ENCODE measurements at regions not wholly inside any gene's neighbourhood (a gene's known extent, or its start where the extent isn't known, plus 50 kb on each side); places are given as distances from the start of the nearest gene placed in this dataset.

GRCh38 chr1:232248276-232248820, 381.6 kb downstream of the SIPA1L2 start:
- TF ChIP-seq, protein P1, sequence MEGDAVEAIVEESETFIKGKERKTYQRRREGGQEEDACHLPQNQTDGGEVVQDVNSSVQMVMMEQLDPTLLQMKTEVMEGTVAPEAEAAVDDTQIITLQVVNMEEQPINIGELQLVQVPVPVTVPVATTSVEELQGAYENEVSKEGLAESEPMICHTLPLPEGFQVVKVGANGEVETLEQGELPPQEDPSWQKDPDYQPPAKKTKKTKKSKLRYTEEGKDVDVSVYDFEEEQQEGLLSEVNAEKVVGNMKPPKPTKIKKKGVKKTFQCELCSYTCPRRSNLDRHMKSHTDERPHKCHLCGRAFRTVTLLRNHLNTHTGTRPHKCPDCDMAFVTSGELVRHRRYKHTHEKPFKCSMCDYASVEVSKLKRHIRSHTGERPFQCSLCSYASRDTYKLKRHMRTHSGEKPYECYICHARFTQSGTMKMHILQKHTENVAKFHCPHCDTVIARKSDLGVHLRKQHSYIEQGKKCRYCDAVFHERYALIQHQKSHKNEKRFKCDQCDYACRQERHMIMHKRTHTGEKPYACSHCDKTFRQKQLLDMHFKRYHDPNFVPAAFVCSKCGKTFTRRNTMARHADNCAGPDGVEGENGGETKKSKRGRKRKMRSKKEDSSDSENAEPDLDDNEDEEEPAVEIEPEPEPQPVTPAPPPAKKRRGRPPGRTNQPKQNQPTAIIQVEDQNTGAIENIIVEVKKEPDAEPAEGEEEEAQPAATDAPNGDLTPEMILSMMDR (IDR thresholded peaks at IDR 0.05), result no peak
- no peak for TF ChIP-seq POLR2AphosphoS5 (IDR thresholded peaks at IDR 0.05)

Measured in esophagus muscularis mucosa (tissue), 3 donors.